RCC 7860 (cell line): ENCODE measurements at regions not wholly inside any gene's neighbourhood (a gene's known extent, or its start where the extent isn't known, plus 50 kb on each side); places are given as distances from the start of the nearest gene placed in this dataset.
A peak's percentile ranks its signal among the peaks of the same experiment; 100 is the strongest.

Experiments
- DNase-seq: peaks from one replicate; pipeline ENCODE4 v3.0.0-alpha.2; 2015; ENCODE audit warnings: low spot score
- FAIRE-seq: peaks from 2 replicates; lab custom pipeline; 2012; peaks lifted over from hg19 to GRCh38; lab: Jason Lieb, UNC

DNA sequence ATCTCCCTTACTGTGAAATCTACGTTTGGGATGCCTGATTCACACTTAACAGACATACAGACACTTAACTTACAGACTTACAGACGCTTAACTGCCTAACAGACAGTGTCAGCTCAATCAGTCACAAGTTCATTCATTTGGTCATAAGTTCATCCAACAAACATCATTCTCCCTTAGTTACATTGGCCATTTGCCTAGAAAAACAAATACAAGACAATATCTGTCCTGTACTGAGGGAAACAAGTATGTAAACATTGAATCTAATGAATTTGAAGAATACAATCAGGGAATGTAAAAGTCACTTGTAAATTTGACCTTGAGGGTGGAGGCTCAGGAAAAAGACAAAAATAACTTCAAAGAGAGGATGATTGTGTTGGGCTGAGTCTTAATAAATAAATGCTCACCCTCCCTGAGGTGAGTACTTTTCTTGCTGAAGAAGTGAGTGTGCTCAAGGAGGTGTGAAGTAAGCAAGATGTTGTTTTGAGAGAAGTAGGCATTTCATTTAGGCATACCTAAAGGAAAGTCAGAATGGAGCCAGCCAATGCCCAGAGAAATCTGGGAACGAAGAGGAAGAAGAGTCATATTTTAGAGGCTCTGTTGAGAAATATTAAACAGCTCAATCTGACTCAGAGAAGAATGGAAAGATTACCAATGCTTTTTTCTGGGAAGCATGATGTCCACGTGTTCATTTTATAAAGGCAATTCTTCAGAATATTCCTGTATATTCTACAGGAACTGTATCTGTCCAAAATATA lies 958.4 kb upstream of the SLC10A2 start:
- FAIRE-seq (no peak), DNase-seq (no peak)

- no peak for DNase-seq
- FAIRE-seq: peak; percentile 15
Measured at GRCh38 chr13:104021806-104022397, 955.7 kb upstream of the SLC10A2 start.

DNA sequence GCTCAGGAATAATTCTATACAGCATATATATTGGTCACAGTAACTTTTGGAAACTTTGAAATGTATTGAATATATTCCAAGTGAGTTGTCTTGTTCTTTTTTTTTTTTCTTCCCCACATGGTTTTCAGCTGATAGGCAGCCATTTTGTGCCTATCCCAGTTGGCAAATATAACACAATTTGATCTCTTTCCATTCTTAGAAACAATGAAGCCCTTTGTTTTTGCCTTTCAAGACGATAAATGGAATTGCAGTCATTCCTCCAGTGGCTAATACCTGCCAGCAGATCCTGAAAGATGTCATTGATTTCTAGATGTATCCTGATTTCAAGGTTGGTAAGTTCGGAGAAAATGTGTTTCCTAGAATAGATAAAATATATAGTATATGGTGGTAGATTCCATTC lies 951.1 kb upstream of the SLC10A2 start:
- DNase-seq (no peak), FAIRE-seq (no peak)

DNA sequence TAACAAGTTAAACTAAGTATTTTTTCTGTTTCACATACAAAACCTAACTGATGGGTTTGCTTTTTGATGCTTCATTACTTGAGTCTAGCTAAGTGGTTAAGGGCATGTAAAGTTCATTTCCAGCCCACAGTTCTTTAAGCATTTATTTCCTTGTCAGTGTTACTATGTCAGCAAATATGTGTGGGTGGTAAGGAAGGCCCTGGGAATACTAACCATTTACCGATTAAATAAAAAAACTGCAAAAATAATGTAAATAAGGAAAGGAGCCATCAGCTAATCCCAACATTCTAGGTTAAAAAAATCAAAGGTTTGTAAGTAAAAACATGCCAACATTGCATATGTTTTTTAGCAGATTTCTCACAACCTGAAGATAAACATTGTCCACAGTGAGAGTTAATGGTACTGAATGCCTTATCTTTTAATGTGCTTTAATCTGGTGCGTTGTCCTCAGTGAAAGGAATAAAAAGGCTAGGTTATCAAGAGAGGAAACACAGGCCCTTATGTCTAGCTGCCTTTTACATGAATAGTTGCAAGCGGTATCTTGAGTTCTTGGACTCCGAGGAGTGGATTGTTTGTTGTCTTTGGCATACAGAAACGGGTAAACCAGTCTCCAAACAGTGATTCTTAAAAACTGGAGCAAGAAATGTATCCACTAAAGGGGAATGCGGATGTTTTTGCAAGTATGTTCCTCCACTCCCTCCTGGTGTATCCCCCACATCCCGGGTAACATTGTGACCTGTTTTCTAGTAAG lies 949.6 kb upstream of the SLC10A2 start:
- DNase-seq: peak; percentile 26
- peak; percentile 58 for FAIRE-seq

DNA sequence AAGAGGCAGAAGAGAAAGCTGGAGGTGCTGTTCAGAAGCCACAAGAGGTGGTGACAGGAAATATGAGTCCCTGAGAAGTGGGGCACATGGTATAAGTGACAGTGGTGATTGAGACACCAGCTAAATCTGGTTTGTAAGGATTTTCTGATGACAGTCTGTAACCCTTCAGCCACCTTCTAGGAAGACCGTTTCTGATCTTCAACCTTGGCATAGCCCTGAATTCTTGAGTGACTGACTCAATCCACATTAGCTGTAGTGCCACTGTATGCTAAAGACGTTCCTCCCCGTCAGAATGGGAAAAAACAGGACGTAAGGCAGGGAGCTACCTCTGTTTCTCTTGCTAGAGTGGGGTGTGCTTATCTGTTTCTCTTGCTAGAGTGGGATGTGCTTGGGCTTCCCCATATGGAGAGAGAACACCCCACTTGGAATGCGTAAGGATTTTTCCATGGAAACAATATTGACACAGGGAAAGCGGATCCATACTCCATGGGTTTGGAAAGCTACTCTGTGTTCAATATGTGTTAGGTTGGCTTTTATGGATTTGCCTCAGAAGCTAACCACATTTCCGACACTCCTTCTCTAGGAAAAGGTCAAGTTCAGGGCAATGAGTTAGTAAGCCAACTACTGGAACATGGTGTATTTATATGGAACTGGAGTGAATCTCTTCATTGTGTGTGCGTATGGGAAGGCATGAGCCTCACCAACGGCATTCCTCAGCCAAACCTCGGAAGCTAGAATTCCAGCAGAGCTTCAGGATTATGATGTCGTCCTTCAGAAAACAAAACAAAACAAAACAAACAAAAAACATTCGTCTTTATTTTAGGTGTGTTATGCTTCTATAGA lies 948.8 kb upstream of the SLC10A2 start:
- FAIRE-seq (no peak), DNase-seq (peak; percentile 58)

GRCh38 chr13:104011505-104012241 lies 945.5 kb upstream of the SLC10A2 start:
- FAIRE-seq: no peak
- DNase-seq: peak; percentile 13

DNA sequence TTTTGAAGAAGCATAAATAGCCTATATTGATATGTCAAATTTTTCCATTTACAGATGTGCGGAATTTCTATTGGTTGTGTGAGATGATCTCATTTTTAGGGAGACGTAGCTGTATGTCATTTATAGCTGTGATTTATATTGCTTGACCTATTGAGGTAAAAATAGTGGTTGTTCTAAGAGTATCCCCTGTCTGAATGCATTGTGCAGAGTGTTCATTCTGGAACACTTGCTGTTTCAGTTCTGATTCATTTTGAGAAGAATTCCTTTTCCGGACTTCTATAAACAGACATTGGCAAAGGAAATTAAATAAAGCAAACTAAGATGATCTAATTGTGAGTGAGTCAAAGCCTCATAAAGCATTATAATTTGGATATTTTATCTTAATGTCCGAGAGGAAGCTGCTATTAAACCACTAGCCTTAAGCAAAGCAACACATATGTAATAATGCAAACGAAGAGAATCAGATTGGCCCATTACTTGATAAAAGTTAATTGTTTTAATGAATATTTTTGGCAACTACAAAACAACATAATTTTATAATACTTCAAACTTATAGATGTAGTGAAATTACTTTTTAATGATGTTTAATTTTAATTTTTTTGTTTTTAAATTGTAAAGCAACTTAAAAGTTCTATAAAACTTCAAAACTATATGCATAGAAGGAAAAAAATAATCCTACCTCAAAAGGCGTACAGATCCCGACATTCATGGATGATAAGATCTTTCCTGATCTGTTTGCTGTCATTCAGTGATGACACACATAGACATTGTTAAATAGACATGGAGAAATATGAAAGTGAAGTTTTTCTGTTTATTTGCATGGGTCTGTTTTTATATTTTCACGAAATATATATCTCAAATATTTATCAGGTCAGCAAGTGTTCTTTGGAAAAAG lies 942.6 kb upstream of the SLC10A2 start:
- FAIRE-seq: no peak
- DNase-seq: peak; percentile 6

GRCh38 chr13:104008075-104008474 lies 941.9 kb upstream of the SLC10A2 start:
- DNase-seq (no peak), FAIRE-seq (no peak)

DNA sequence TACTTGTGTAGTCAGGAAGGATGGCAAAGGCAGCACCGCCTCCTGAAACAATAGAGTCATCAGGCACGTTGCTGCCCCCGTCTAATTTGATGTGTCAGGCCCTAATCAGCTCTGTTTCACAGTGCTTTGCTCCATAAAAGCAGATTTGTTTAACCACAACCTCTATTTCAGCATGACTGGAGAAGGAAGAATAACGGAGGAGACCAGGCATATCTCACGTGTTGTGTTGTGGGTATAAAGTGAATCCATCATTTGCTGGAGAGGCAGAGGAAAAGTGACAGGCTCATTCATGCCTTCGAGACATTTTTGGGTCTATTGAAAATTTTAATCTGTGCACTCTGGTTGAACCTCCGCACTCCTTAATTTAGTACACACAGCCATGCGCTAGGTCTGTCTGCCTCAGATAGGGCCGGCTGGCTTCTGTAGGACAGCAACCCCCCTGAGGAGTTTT lies 940.4 kb upstream of the SLC10A2 start:
- DNase-seq (peak; percentile 75), FAIRE-seq (peak; percentile 84)

DNA sequence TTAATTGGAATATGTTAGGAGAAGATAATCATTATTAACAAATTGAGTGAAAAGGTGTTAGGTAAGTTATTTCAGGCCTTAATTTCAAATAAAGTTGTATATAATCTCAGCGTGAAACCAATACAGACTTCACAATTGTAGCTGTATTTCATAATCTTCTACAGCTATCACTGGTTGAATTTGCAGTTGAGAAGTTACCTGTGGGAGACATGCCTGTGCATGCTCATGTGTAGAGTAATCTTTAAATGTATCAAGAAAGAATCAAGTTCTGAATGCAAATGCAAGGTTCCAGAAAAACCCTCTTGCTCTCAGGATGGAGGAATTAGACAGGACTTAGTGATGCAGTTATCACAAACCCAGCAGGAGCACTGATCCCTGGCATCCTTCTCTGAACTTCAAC lies 938.4 kb upstream of the SLC10A2 start:
- DNase-seq: no peak
- no peak for FAIRE-seq

- DNase-seq (no peak), FAIRE-seq (no peak)
Measured at GRCh38 chr13:104002216-104002615, 936.0 kb upstream of the SLC10A2 start.

DNA sequence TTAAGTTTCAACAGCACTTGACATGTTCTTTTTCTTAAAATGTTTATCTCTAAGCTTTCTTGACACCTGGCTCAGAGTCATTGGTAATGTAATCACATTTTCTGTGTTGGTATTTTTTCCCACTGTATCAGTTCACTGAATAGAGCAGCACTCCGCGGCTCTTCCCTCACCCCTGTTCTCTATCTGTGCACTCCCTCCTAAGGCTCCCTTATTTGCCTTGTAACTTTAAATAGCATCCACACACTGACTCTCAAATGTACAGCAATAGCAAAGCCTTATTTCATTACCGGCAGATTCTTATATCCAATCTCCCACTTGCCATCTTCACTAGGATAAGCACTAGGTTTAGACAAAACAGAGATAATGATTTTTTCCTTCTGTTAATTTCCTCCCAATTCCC lies 935.5 kb upstream of the SLC10A2 start:
- no peak for FAIRE-seq
- no peak for DNase-seq

DNA sequence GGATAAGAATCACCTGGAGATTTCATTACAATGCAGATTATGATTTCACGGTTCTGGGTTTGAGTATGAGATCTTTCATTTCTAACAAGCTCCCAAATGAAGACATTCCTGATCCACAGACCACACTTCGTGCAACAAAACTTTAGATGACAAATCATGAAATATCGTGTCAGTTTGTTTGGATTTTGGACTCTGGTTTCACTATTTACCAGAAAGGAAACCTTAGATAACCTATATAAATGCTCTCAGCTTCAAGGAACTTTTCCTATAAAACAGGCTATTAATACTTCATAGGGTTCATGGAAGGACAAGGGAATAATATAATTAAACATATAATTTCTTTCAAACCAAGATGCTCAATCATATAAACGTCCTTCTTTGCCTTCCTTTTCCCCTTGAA lies 930.5 kb upstream of the SLC10A2 start:
- FAIRE-seq (no peak), DNase-seq (no peak)

DNA sequence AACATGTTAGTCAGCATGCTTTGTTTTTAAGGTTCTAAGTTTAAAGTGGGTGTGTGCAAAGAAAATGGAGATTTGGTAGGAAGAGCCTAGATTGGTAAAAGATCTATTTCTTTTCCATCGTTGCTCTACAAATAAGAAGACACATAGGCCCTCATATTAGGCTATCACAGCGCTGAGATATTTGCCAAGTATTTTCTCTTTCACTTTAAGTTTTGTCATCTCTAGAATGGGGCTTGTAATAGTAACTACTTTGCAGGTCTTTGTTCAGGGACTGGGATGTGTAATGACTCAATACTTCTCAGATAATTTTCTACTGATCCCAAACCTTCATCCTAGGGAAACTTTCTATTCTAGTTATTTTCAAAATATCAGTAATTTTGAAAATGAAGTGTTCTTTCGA lies 917.7 kb upstream of the SLC10A2 start:
- DNase-seq: no peak

GRCh38 chr13:103976371-103976770 lies 910.2 kb upstream of the SLC10A2 start:
- no peak for DNase-seq
- FAIRE-seq: no peak

More for the DNA sequence above, 917.7 kb upstream of the SLC10A2 start:
- no peak for FAIRE-seq

- DNase-seq: no peak
- FAIRE-seq: no peak
Measured at GRCh38 chr13:103973740-103974139, 907.5 kb upstream of the SLC10A2 start.

- no peak for FAIRE-seq
- no peak for DNase-seq
Measured at GRCh38 chr13:103969520-103970050, 903.4 kb upstream of the SLC10A2 start.

DNA sequence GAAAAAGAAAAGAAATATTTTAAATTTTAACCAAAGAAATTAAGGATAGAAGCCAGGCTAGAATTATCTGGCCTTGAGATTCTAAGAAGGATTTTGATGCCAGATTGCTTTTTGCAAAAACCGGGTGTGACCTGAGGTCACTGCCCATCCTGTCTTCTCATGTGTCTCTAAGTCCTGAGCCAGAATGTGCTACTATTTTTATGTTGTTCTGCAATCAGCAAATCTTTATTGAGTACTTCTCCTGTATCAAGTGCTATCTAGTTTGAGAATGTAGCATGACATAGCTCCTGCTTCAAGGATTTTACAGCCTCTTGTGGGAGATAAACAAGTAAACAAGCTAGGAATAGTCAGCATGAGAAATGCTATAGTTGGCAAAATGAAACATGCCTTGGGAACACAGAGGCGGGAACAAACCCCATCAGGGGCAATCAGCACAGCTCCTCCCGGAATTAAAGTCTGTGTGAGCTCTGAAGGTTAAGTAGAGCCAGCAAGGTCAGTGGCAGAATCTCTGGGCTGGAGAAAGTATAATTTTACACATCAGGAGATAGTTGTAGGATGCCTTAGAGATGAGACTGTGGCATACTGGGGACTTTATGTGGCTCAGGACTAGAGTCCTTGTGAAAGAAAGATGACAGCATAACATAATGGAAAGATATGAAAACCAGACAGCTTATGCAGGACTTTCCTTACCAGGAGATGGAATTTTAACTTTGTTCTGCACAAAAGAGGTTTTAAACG lies 899.5 kb upstream of the SLC10A2 start:
- FAIRE-seq: no peak

More for the DNA sequence above, 899.5 kb upstream of the SLC10A2 start:
- no peak for DNase-seq
